ENCODE measurements at regions not wholly inside any gene's neighbourhood (a gene's known extent, or its start where the extent isn't known, plus 50 kb on each side); places are given as distances from the start of the nearest gene placed in this dataset.

GRCh38 chr2:153138651-153139375 is 339.7 kb downstream of the RPRM start:
- no peak for TF ChIP-seq CTCF (IDR thresholded peaks at IDR 0.05 in 2 of 3, conservative IDR thresholded peaks at IDR 0.05 in 1 of 3; ENCODE audit: borderline replicate concordance in 1 of 3, insufficient read depth in 1 of 3, low read depth in 2 of 3, low read length in 2 of 3)
- no peak for TF ChIP-seq YY1 (IDR thresholded peaks at IDR 0.05; ENCODE audit: extremely low read depth, insufficient replicate concordance, low read depth, low read length)
- TF ChIP-seq POLR2A (IDR thresholded peaks at IDR 0.05; ENCODE audit: borderline replicate concordance, extremely low read depth, insufficient read depth, insufficient read length): no peak
- TF ChIP-seq REST (IDR thresholded peaks at IDR 0.05; ENCODE audit: low read depth): no peak
- TF ChIP-seq POLR2AphosphoS5 (IDR thresholded peaks at IDR 0.05; ENCODE audit: low read depth, low read length): no peak
- no peak for TF ChIP-seq JUND (IDR thresholded peaks at IDR 0.05)
- no peak for TF ChIP-seq FOSL1 (IDR thresholded peaks at IDR 0.05; ENCODE audit: low read depth)
- no peak for TF ChIP-seq ELF1 (IDR thresholded peaks at IDR 0.05; ENCODE audit: borderline replicate concordance, low read depth)
- no peak for TF ChIP-seq SRF (IDR thresholded peaks at IDR 0.05; ENCODE audit: low read depth)
- TF ChIP-seq EZH2 (IDR thresholded peaks at IDR 0.05): no peak
- no peak for TF ChIP-seq RAD21 (IDR thresholded peaks at IDR 0.05; ENCODE audit: low read depth)
- TF ChIP-seq CEBPB (IDR thresholded peaks at IDR 0.05; ENCODE audit: low read depth): no peak
- no peak for TF ChIP-seq TCF7L2 (IDR thresholded peaks at IDR 0.05; ENCODE audit: borderline replicate concordance, extremely low read depth, insufficient read depth, insufficient read length)
- TF ChIP-seq SP1 (IDR thresholded peaks at IDR 0.05; ENCODE audit: low read depth): no peak

Measured in HCT116 (cell line).